IMR-90 (cell line): ENCODE measurements at regions not wholly inside any gene's neighbourhood (a gene's known extent, or its start where the extent isn't known, plus 50 kb on each side); places are given as distances from the start of the nearest gene placed in this dataset.

ENCODE experiments used
- ATAC-seq: fragments of 200-7000 bp; cut with Tn5 transposase; 2 replicates; pipeline ENCODE4 v1.9.1; 2020; ENCODE audit warnings: low read depth, mild to moderate bottlenecking, moderate library complexity
- BruUV-seq: library from RNA; stranded (reverse); fragments of 400-500 nt; replicated peaks from 2 replicates; lab custom pipeline; 2021; lab: Mats Ljungman, UMichigan
- CTCF ChIA-PET: fragments of 300-600 bp; formaldehyde crosslinking; extraction: SDS; loops from one replicate; lab custom pipeline; 2021; ENCODE audit warnings: antibody characterized with exemption; lab: Yijun Ruan, JAX
- POLR2A ChIA-PET: fragments of 300-600 bp; sonication (Branson Sonifier 250); formaldehyde crosslinking; loops from one replicate; lab custom pipeline; 2022; ENCODE audit warnings: antibody characterized with exemption; ENCODE audit not compliant: unreplicated experiment; lab: Charles Lee
- DNase-seq: peaks from one replicate; pipeline ENCODE4 v3.0.0; 2013
- H2AFZ ChIP-seq: replicated peaks from 2 replicates; pipeline ENCODE3; 2013; ENCODE audit warnings: low read length, mild to moderate bottlenecking; ENCODE audit not compliant: poor library complexity
- H2AK5ac ChIP-seq: 2 replicates; pipeline ENCODE4 v1.6.1; 2013; ENCODE audit warnings: low read depth, low read length, inconsistent platforms
- H2AK9ac ChIP-seq: replicated peaks from 2 replicates; pipeline ENCODE3; 2013; ENCODE audit warnings: mild to moderate bottlenecking, low read depth, low read length, moderate library complexity; ENCODE audit not compliant: poor library complexity
- H2BK120ac ChIP-seq: 2 replicates; pipeline ENCODE4 v1.6.1; 2013; ENCODE audit warnings: low read depth, low read length, inconsistent platforms
- H2BK15ac ChIP-seq: 3 replicates; pipeline ENCODE4 v1.6.1; 2013; ENCODE audit warnings: low read depth, low read length, inconsistent platforms
- H2BK20ac ChIP-seq: 2 replicates; pipeline ENCODE4 v1.6.1; 2013; ENCODE audit warnings: low read depth, mild to moderate bottlenecking, inconsistent platforms, low read length, moderate library complexity
- H2BK5ac ChIP-seq: 2 replicates; pipeline ENCODE4 v1.6.1; 2013; ENCODE audit warnings: mild to moderate bottlenecking, low read depth, low read length, inconsistent platforms; ENCODE audit not compliant: poor library complexity, severe bottlenecking
- H3K14ac ChIP-seq: replicated peaks from 2 replicates; pipeline ENCODE4 v1.6.1; 2013; ENCODE audit warnings: low read depth, low read length, inconsistent platforms
- H3K18ac ChIP-seq: 2 replicates; pipeline ENCODE4 v1.6.1; 2013; ENCODE audit warnings: low read depth, low read length, control low read depth
- H3K23ac ChIP-seq: 2 replicates; pipeline ENCODE4 v1.6.1; 2013; ENCODE audit warnings: low read depth, low read length, inconsistent platforms
- H3K27ac ChIP-seq: 2 replicates; pipeline ENCODE4 v1.5.1; 2013; ENCODE audit warnings: mild to moderate bottlenecking, control low read depth, low read length; ENCODE audit not compliant: insufficient read depth
- H3K27me3 ChIP-seq: 2 replicates; pipeline ENCODE4 v1.6.1; 2013; ENCODE audit warnings: low read length; ENCODE audit not compliant: control insufficient read depth, insufficient read depth
- H3K36me3 ChIP-seq: 2 replicates; pipeline ENCODE4 v1.6.1; 2013; ENCODE audit warnings: low read length, mixed read lengths; ENCODE audit not compliant: control insufficient read depth, insufficient read depth
- H3K4ac ChIP-seq: 2 replicates; pipeline ENCODE4 v1.6.1; 2013; ENCODE audit warnings: low read depth, low read length, inconsistent platforms
- H3K4me1 ChIP-seq: 2 replicates; pipeline ENCODE4 v1.6.1; 2013; ENCODE audit warnings: low read length, mixed read lengths; ENCODE audit not compliant: control insufficient read depth, insufficient read depth
- H3K4me2 ChIP-seq: 2 replicates; pipeline ENCODE4 v1.6.1; 2013; ENCODE audit warnings: low read depth, mild to moderate bottlenecking, control low read depth, low read length, moderate library complexity
- H3K4me3 ChIP-seq: 2 replicates; pipeline ENCODE4 v1.5.1; 2013; ENCODE audit warnings: low read depth, mild to moderate bottlenecking, control low read depth, low read length, moderate library complexity; ENCODE audit not compliant: insufficient read depth
- H3K56ac ChIP-seq: 2 replicates; pipeline ENCODE4 v1.6.1; 2013; ENCODE audit warnings: low read length, inconsistent platforms; ENCODE audit not compliant: insufficient read depth; ENCODE audit errors: extremely low read depth
- H3K79me1 ChIP-seq, 2 experiments: 2 replicates each; pipeline ENCODE4 v1.6.1; 2013; ENCODE audit warnings: low read length in 2 of 2, inconsistent platforms in 1 of 2, low read depth in 1 of 2
- H3K9ac ChIP-seq: 2 replicates; pipeline ENCODE4 v1.6.1; 2013; ENCODE audit warnings: low read depth, low read length, control low read depth
- H3K9me1 ChIP-seq: 2 replicates; pipeline ENCODE4 v1.6.1; 2013; ENCODE audit warnings: low read length, inconsistent platforms; ENCODE audit not compliant: insufficient read depth
- H3K9me3 ChIP-seq: 2 replicates; pipeline ENCODE4 v1.6.1; 2013; ENCODE audit warnings: low read length; ENCODE audit not compliant: control insufficient read depth, insufficient read depth
- H4K20me1 ChIP-seq: 2 replicates; pipeline ENCODE4 v1.6.1; 2013; ENCODE audit warnings: low read length, inconsistent platforms; ENCODE audit not compliant: insufficient read depth
- H4K5ac ChIP-seq: 2 replicates; pipeline ENCODE4 v1.6.1; 2013; ENCODE audit warnings: mild to moderate bottlenecking, low read depth, low read length, control low read depth
- H4K8ac ChIP-seq, 2 experiments: 2 replicates each; pipeline ENCODE4 v1.6.1; 2013; ENCODE audit warnings: low read depth in 2 of 2, low read length in 2 of 2, control low read depth in 1 of 2, inconsistent platforms in 1 of 2
- H4K91ac ChIP-seq: 2 replicates; pipeline ENCODE4 v1.6.1; 2013; ENCODE audit warnings: low read depth, low read length, inconsistent platforms; ENCODE audit not compliant: insufficient read depth
- BHLHE40 ChIP-seq: fragments of 150-350 bp; IDR thresholded peaks from 2 replicates; pipeline ENCODE4 v1.6.1; 2016; ENCODE audit warnings: mild to moderate bottlenecking, low read depth, low read length
- CEBPB ChIP-seq: IDR thresholded peaks from 2 replicates; pipeline ENCODE4 v1.6.1; 2012; ENCODE audit warnings: low read depth, low read length, improper control_type of control experiment
- CHD1 ChIP-seq: IDR thresholded peaks from 2 replicates; pipeline ENCODE4 v1.6.1; 2012; ENCODE audit warnings: low read depth, low read length, improper control_type of control experiment
- FOS ChIP-seq: fragments of 150-350 bp; IDR thresholded peaks from 2 replicates; pipeline ENCODE4 v1.6.1; 2016; ENCODE audit warnings: low read depth, low read length
- MAFK ChIP-seq: IDR thresholded peaks from 2 replicates; pipeline ENCODE4 v1.6.1; 2012; ENCODE audit warnings: low read depth, low read length, improper control_type of control experiment
- MAZ ChIP-seq: IDR thresholded peaks from 2 replicates; pipeline ENCODE4 v1.6.1; 2012; ENCODE audit warnings: low read depth, mild to moderate bottlenecking, low read length, improper control_type of control experiment, moderate library complexity, borderline replicate concordance
- MXI1 ChIP-seq: IDR thresholded peaks from 2 replicates; pipeline ENCODE4 v1.6.1; 2012; ENCODE audit warnings: low read depth, mild to moderate bottlenecking, low read length, moderate library complexity, borderline replicate concordance
- NFE2L2 ChIP-seq: fragments of 150-350 bp; IDR thresholded peaks from 2 replicates; pipeline ENCODE4 v1.6.1; 2016; ENCODE audit warnings: low read depth, mild to moderate bottlenecking, low read length
- POLR2A ChIP-seq: IDR thresholded peaks from 2 replicates; pipeline ENCODE4 v1.6.1; 2012; ENCODE audit warnings: mild to moderate bottlenecking, low read depth, low read length
- RAD21 ChIP-seq: IDR thresholded peaks from 2 replicates; pipeline ENCODE4 v1.6.1; 2012; ENCODE audit warnings: low read length, improper control_type of control experiment
- RCOR1 ChIP-seq: IDR thresholded peaks from 2 replicates; pipeline ENCODE4 v1.6.1; 2012; ENCODE audit warnings: mild to moderate bottlenecking, low read length, improper control_type of control experiment; ENCODE audit not compliant: insufficient replicate concordance
- RFX5 ChIP-seq: IDR thresholded peaks from 2 replicates; pipeline ENCODE4 v1.8.0; 2012; ENCODE audit warnings: low read depth, mild to moderate bottlenecking, low read length, moderate library complexity
- SMC3 ChIP-seq: fragments of 150-350 bp; IDR thresholded peaks from 2 replicates; pipeline ENCODE4 v1.6.1; 2016; ENCODE audit warnings: low read depth, mild to moderate bottlenecking, antibody characterized with exemption, low read length, moderate library complexity
- WGBS, 2 experiments: methylation state at CpG; one replicate each; pipeline versions ENCODE4 v1.1.5 to v1.1.7; 2013; ENCODE audit warnings: missing lambda C conversion rate in 2 of 2; ENCODE audit not compliant: insufficient read length in 1 of 2; ENCODE audit errors: extremely low coverage in 2 of 2; 5-methylcytosine and 5-hydroxymethylcytosine counted together
- dilution Hi-C: fragments of 300-500 bp; cut with HindIII; formaldehyde crosslinking; loops from one replicate; pipeline ENCODE4 v1.14.3; 2018; ENCODE audit warnings: low sequenced_read_pairs; ENCODE audit not compliant: unreplicated experiment
- in situ Hi-C: fragments of 300-500 bp; cut with MboI; formaldehyde crosslinking; loops from 3 replicates; pipeline ENCODE4 v1.14.3; 2019; ENCODE audit warnings: low sequenced_read_pairs, inconsistent platforms, mixed read lengths
- intact Hi-C: fragments of 100-400 bp; cut with micrococcal nuclease; formaldehyde crosslinking; loops from 2 replicates; pipeline ENCODE4 v1.10.0; 2022
- TF ChIP-seq, protein P1 (sequence below): fragments of 150-350 bp; IDR thresholded peaks from 2 replicates; pipeline ENCODE4 v1.6.1; 2017; ENCODE audit warnings: mild to moderate bottlenecking, antibody characterized with exemption, low read length, low read depth

DNA sequence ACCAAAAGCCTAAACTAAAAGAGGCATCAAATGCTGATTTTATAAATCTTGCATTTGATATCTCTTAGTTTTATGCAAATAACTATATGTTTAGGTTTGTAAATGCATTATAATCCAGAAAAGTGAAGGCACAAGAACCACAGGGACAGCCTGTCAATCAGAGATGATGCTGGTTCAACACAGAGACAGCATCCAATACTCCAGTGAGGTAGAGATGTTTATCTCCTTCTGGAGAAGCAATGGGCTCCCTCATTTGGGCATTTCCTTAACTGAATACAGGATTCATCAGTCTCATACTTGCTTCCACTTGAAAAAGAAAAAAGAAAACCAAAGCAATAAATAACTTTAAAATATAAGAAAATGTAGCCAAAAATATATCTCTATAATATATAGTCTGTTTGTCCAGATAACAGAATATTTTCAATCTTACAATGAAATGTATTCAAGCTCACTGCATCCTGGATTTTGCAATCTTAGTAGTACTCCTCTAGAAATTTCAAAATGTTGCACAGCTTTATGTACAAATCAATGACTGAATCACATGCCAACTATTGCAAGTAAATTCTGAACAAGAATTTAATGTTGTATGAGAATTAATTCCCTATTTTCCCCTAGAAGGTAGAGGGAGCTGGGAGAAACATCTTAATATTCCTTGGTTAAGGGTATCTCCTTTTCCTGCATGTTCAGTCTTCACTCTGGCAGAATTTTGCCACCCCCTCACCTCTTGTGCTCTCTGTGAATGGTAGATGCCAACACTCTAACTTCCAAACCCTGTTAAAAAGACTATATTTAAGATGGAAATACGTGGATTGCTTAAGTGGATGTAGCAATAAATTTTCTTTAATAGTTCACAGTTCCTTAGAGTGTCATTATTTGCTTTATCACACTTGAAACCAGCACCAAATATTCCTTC is 191.1 kb upstream of the GAS1 start (continued):
- TF ChIP-seq BHLHE40 = no peak

DNA sequence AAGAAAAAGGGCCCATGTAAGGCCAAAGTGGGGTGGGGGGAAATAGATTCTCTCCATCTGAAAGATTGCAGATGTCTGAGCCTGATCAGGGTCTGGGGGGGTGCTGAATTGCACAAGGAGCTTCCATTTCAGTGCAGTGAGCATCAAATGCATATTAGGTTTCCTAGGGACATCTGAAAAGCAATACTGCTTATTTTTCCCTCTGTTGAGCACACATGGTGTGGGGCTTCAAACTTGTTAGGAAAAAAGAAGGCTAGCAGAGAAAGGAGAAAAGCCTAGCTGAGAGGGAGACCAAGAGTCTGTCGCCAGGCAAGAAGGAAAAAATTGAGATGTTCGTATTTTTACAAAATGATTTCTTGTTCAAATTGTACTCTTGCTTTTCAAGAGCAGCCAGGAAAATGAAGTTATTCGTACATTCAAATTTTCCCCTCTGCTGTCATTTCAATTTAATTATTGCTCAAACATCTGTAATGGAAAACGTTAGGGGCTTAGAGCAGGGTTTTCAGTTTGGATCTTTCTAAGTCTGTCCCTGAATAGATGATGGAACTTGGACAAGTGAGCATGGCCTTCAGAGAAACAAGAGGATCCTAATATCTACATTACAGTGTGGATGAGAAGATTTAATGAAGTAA is 191.9 kb upstream of the GAS1 start:
- Histone ChIP-seq H3K56ac (no peak overlapping the region), H3K9me3 (no peaks in the 10 kb centered on the region), H3K27me3 (peaks cover 13% of the 10 kb centered on the region), H2AK5ac (no peak overlapping the region), H3K9ac (no peak overlapping the region), H3K36me3 (no peaks in the 10 kb centered on the region), H4K8ac (no peak overlapping the region), H3K4ac (no peak overlapping the region), H3K14ac (no peak overlapping the region), H3K9me1 (no peaks in the 10 kb centered on the region; the same call in 1 of the 2 replicates), H3K4me1 (no peaks in the 10 kb centered on the region), H4K5ac (no peak overlapping the region), H2BK20ac (no peak overlapping the region), H2BK15ac (no peak overlapping the region), H2AK9ac (no peak overlapping the region), H3K23ac (no peak overlapping the region), H3K4me2 (no peak overlapping the region), H4K20me1 (no peaks in the 10 kb centered on the region), H3K27ac (no peak overlapping the region), H4K91ac (no peak overlapping the region), H3K4me3 (no peak overlapping the region), H2BK120ac (no peak overlapping the region), H3K79me1 (no peaks in the 10 kb centered on the region), H3K18ac (no peak overlapping the region), H2BK5ac (no peak overlapping the region), H2AFZ (no peak overlapping the region)
- ChIA-PET CTCF (no interaction called here), POLR2A (no interaction called here)
- dilution Hi-C loops (no loop called here), in situ Hi-C loops (no loop called here), intact Hi-C loops (no loop called here)
- DNase-seq = no peak
- TF ChIP-seq RAD21 (no peak), RFX5 (no peak), BHLHE40 (no peak), SMC3 (no peak), MXI1 (no peak), CEBPB (no peak), MAZ (no peak), RCOR1 (no peak), POLR2A (no peak), CHD1 (no peak), FOS (no peak), MAFK (no peak), NFE2L2 (no peak)
- TF ChIP-seq, protein P1, sequence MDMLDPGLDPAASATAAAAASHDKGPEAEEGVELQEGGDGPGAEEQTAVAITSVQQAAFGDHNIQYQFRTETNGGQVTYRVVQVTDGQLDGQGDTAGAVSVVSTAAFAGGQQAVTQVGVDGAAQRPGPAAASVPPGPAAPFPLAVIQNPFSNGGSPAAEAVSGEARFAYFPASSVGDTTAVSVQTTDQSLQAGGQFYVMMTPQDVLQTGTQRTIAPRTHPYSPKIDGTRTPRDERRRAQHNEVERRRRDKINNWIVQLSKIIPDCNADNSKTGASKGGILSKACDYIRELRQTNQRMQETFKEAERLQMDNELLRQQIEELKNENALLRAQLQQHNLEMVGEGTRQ = no peak
- ATAC-seq = no peak
- BruUV-seq = no TSS peak
- WGBS, 2 experiments = no CpG with 5 or more reads among the region's 4 CpGs
